GM23248 (cell line): ENCODE measurements at regions not wholly inside any gene's neighbourhood (a gene's known extent, or its start where the extent isn't known, plus 50 kb on each side); places are given as distances from the start of the nearest gene placed in this dataset.

Experiments
- DNase-seq: peaks from one replicate; pipeline ENCODE4 v3.0.0-alpha.2; 2015
- H2AFZ ChIP-seq: fragments of 200-600 bp; sonication (generic); 2 replicates; pipeline ENCODE4 v1.6.1; 2016; ENCODE audit warnings: antibody characterized with exemption
- H3F3A ChIP-seq: fragments of 200-600 bp; sonication (generic); 2 replicates; pipeline ENCODE4 v1.6.1; 2016; ENCODE audit warnings: mild to moderate bottlenecking, antibody characterized with exemption, mixed run types; ENCODE audit not compliant: insufficient read depth
- H3K27ac ChIP-seq: fragments of 200-600 bp; sonication (generic); 2 replicates; pipeline ENCODE4 v1.5.1; 2016; ENCODE audit warnings: mild to moderate bottlenecking
- H3K27me3 ChIP-seq: fragments of 200-600 bp; sonication (generic); replicated peaks from 2 replicates; pipeline ENCODE4 v1.6.1; 2016; ENCODE audit warnings: mild to moderate bottlenecking; ENCODE audit not compliant: insufficient read depth
- H3K36me3 ChIP-seq: fragments of 200-600 bp; sonication (generic); 2 replicates; pipeline ENCODE4 v1.6.1; 2016; ENCODE audit warnings: low read depth, mild to moderate bottlenecking
- H3K4me1 ChIP-seq: fragments of 200-600 bp; sonication (generic); 2 replicates; pipeline ENCODE4 v1.6.1; 2016; ENCODE audit warnings: mild to moderate bottlenecking; ENCODE audit not compliant: insufficient read depth
- H3K4me2 ChIP-seq: fragments of 200-600 bp; sonication (generic); one replicate; pipeline ENCODE4 v1.6.1; 2016; ENCODE audit warnings: mild to moderate bottlenecking; ENCODE audit not compliant: unreplicated experiment
- H3K4me3 ChIP-seq: fragments of 200-600 bp; sonication (generic); 2 replicates; pipeline ENCODE4 v1.5.1; 2016; ENCODE audit warnings: mild to moderate bottlenecking
- H3K79me2 ChIP-seq: fragments of 200-600 bp; sonication (generic); 2 replicates; pipeline ENCODE4 v1.6.1; 2016; ENCODE audit warnings: mild to moderate bottlenecking; ENCODE audit not compliant: insufficient read depth
- H3K9ac ChIP-seq: fragments of 200-600 bp; sonication (generic); 2 replicates; pipeline ENCODE4 v1.6.1; 2016; ENCODE audit warnings: mild to moderate bottlenecking
- H3K9me2 ChIP-seq: fragments of 200-600 bp; sonication (generic); 2 replicates; pipeline ENCODE4 v1.6.1; 2016; ENCODE audit warnings: mixed run types, mild to moderate bottlenecking, moderate library complexity; ENCODE audit not compliant: insufficient read depth
- H3K9me3 ChIP-seq: fragments of 200-600 bp; sonication (generic); one replicate; pipeline ENCODE4 v1.6.1; 2017; ENCODE audit warnings: low read depth
- H4K20me1 ChIP-seq: fragments of 200-600 bp; sonication (generic); 2 replicates; pipeline ENCODE4 v1.6.0; 2016; ENCODE audit not compliant: insufficient read depth
- EZH2 ChIP-seq: fragments of 200-600 bp; sonication (generic); IDR thresholded peaks from 2 replicates; pipeline ENCODE4 v1.6.1; 2018; ENCODE audit warnings: antibody characterized with exemption, mild to moderate bottlenecking; ENCODE audit not compliant: insufficient read depth, poor library complexity, severe bottlenecking
- EZH2phosphoT487 ChIP-seq: fragments of 200-600 bp; sonication (generic); IDR thresholded peaks from 2 replicates; pipeline ENCODE4 v1.6.1; 2018; ENCODE audit warnings: antibody characterized with exemption, moderate library complexity, mild to moderate bottlenecking, low read depth; ENCODE audit not compliant: insufficient read depth
- WGBS, 2 experiments: methylation state at CpG; one replicate each; pipeline ENCODE4 v1.1.6; 2015 to 2017; ENCODE audit warnings: low lambda C conversion rate in 2 of 2, low coverage in 1 of 2; ENCODE audit errors: missing lambda C conversion rate in 2 of 2; 5-methylcytosine and 5-hydroxymethylcytosine counted together
- in situ Hi-C: fragments of 300-500 bp; cut with MboI; formaldehyde crosslinking; loops from 2 replicates; pipeline ENCODE4 v1.15.0; 2020

- no peak for DNase-seq
- in situ Hi-C loops, result no loop called here
- no peaks in the 10 kb centered on the region for H3K27me3 ChIP-seq
- H3K4me2 ChIP-seq, result no peak overlapping the region
- H3K4me3 ChIP-seq, result no peak overlapping the region
- no peak overlapping the region for H3K9ac ChIP-seq
- H3K27ac ChIP-seq, result no peak overlapping the region
- no peaks in the 10 kb centered on the region for H3K4me1 ChIP-seq
- H3K36me3 ChIP-seq, result no peaks in the 10 kb centered on the region
- no peaks in the 10 kb centered on the region for H3F3A ChIP-seq
- no peak overlapping the region for H2AFZ ChIP-seq
- TF ChIP-seq EZH2phosphoT487, result no peak
- no peak for TF ChIP-seq EZH2
- 85 to 94% methylated on average over 5 of the region's 5 CpGs for WGBS, 2 experiments
- H4K20me1 ChIP-seq, result no peaks in the 10 kb centered on the region
- no peaks in the 10 kb centered on the region for H3K9me3 ChIP-seq
- no peaks in the 10 kb centered on the region for H3K79me2 ChIP-seq
- no peaks in the 10 kb centered on the region for H3K9me2 ChIP-seq
Measured at GRCh38 chr15:62873203-62873602, 169.3 kb upstream of the TPM1 start.

DNA sequence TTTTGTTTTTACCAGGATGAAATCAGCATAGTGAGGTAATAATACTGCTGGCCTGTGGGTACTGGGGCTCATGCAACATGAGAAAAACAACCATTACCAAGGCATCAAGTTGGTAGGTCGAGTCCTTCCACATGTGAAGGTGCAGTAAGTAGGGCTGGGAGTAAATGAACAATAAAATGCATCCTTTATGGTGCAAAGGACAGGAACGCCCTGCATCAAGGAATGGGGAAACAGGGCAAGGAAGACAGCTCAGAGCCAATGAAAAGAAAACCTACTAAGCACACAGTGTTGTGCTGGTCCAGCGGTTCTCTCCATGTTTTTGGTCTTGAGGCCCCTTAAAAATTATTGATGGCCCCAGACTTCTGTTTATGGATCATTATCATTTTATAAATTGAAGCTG lies 168.5 kb upstream of the TPM1 start:
- Histone ChIP-seq H3K9me2 (no peaks in the 10 kb centered on the region), H3F3A (no peaks in the 10 kb centered on the region), H3K4me3 (no peak overlapping the region), H2AFZ (no peak overlapping the region), H3K27ac (no peak overlapping the region), H3K9me3 (no peaks in the 10 kb centered on the region), H3K4me1 (no peaks in the 10 kb centered on the region), H3K27me3 (no peaks in the 10 kb centered on the region), H3K9ac (no peak overlapping the region), H3K36me3 (no peaks in the 10 kb centered on the region), H3K79me2 (no peaks in the 10 kb centered on the region), H3K4me2 (no peak overlapping the region), H4K20me1 (no peaks in the 10 kb centered on the region)
- 93 to 98% methylated on average over 3 of the region's 3 CpGs for WGBS, 2 experiments
- DNase-seq, result no peak
- in situ Hi-C loops, result no loop called here
- TF ChIP-seq EZH2phosphoT487 (no peak), EZH2 (no peak)

DNA sequence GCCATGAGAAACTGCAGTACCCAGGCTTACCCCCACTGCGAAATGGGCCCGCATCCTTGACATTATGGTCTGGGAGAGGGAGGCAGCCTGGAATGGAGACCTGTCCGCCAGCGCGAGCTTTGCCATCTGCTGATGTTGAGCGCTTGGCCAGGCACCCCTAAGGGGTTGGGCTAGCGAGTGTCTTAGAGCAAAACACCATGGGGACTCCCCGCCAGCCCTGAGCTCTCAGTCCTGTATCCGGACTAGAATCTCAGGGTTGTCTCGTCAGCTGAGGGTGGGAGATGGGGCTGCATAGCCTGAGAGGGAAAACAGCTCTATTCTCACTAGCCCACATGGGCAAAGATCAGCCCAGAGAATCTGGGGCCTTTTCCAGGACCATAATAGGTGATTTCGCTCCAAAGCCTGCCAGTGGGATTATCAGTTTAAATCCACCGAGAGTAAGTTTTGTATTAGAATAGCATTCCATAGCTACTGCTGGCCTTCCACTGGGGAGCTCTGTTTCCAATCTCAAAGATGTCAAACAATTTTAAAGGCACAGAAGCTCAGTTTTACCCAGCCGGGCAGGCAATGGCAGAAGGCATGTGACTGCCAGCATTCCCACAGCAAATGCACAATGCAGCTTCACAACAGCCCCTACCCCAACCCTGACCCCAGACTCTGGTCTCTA lies 167.5 kb upstream of the TPM1 start:
- no peaks in the 10 kb centered on the region for H4K20me1 ChIP-seq
- H3K9ac ChIP-seq, result no peak overlapping the region
- no peak overlapping the region for H3K4me2 ChIP-seq
- in situ Hi-C loops, result no loop called here
- no peak overlapping the region for H2AFZ ChIP-seq
- no peak overlapping the region for H3K27ac ChIP-seq
- no peaks in the 10 kb centered on the region for H3K9me2 ChIP-seq
- H3K27me3 ChIP-seq, result no peaks in the 10 kb centered on the region
- TF ChIP-seq EZH2phosphoT487, result no peak
- no peak for TF ChIP-seq EZH2
- 86 to 91% methylated on average over 13 of the region's 13 CpGs for WGBS, 2 experiments
- no peaks in the 10 kb centered on the region for H3K79me2 ChIP-seq
- H3K4me1 ChIP-seq, result no peaks in the 10 kb centered on the region; the same call in 1 of the 2 replicates
- H3F3A ChIP-seq, result no peaks in the 10 kb centered on the region
- no peaks in the 10 kb centered on the region for H3K9me3 ChIP-seq
- no peaks in the 10 kb centered on the region for H3K36me3 ChIP-seq
- no peak overlapping the region for H3K4me3 ChIP-seq
- DNase-seq, result no peak

- H3K27me3 ChIP-seq, result no peaks in the 10 kb centered on the region
- H3F3A ChIP-seq, result no peaks in the 10 kb centered on the region
- TF ChIP-seq EZH2phosphoT487 (no peak), EZH2 (no peak)
- H3K27ac ChIP-seq, result no peak overlapping the region
- no peak overlapping the region for H3K4me3 ChIP-seq
- H3K4me1 ChIP-seq, result no peaks in the 10 kb centered on the region; the same call in 1 of the 2 replicates
- no peak overlapping the region for H3K4me2 ChIP-seq
- no peak for DNase-seq
- H4K20me1 ChIP-seq, result no peaks in the 10 kb centered on the region
- H3K9me3 ChIP-seq, result no peaks in the 10 kb centered on the region
- 92 to 93% methylated on average over 4 of the region's 4 CpGs for WGBS, 2 experiments
- in situ Hi-C loops, result no loop called here
- no peaks in the 10 kb centered on the region for H3K36me3 ChIP-seq
- H2AFZ ChIP-seq, result no peak overlapping the region
- no peaks in the 10 kb centered on the region for H3K79me2 ChIP-seq
- no peaks in the 10 kb centered on the region for H3K9me2 ChIP-seq
- no peak overlapping the region for H3K9ac ChIP-seq
Measured at GRCh38 chr15:62875626-62876021, 166.9 kb upstream of the TPM1 start.
